Activated naive CD4-positive, alpha-beta T cell (primary cell): ENCODE measurements at regions not wholly inside any gene's neighbourhood (a gene's known extent, or its start where the extent isn't known, plus 50 kb on each side); places are given as distances from the start of the nearest gene placed in this dataset.
A peak's percentile ranks its signal among the peaks of the same experiment; 100 is the strongest.

Source experiments
- DNase-seq, 4 experiments: peaks; one replicate each; lab custom pipeline; 2025; lab: John Stamatoyannopoulos, UW

- DNase-seq: no peak
These were observed 93.5 kb upstream of the HNRNPA3 start for GRCh38 chr2:177119099-177119498.

GRCh38 chr2:177123048-177123447, 89.5 kb upstream of the HNRNPA3 start:
- no peak for DNase-seq

- no peak for DNase-seq
These were observed 88.2 kb upstream of the HNRNPA3 start for GRCh38 chr2:177124371-177124770.

DNA sequence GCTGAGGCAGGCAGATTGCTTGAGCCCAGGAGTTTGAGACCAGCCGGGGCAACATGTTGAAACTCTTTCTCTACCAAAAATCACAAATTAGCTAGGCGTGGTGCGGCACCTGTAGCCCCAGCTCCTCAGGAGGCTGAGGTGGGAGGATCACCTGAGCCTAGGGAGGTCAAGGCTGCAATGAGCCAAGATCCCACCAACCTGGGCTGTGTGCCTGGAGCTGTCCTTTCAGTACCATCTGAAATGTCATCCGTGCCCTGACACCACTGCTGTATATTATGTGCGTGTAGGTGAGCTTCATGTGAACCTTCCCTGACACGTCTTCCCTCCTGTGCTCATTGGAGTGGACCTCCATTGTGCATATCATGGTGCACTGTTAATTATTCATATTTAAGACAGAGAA, 84.8 kb upstream of the HNRNPA3 start:
- DNase-seq: no peak

- no peak for DNase-seq
These were observed 83.0 kb upstream of the HNRNPA3 start for GRCh38 chr2:177129610-177130009.

DNA sequence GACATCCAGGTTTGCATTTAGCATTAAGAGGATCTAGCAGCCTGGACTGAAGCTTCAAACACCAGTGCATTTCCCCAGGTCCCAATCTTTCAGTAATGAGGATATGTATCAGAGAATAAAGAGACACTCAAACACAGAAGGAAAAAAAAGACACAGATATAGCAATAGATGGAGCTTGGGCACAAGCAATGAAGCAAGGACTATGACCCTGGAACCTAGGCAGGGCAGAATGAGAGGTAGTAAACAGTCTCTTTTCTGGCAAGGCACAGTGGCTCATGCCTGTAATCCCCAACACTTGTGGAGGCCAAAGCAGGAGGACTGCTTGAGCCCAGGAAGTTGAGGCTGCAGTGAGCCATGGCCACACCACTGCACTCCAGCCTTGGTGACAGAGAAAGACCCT, 80.7 kb upstream of the HNRNPA3 start:
- no peak for DNase-seq

- no peak for DNase-seq
These were observed 73.8 kb upstream of the HNRNPA3 start for GRCh38 chr2:177138823-177139222.

DNA sequence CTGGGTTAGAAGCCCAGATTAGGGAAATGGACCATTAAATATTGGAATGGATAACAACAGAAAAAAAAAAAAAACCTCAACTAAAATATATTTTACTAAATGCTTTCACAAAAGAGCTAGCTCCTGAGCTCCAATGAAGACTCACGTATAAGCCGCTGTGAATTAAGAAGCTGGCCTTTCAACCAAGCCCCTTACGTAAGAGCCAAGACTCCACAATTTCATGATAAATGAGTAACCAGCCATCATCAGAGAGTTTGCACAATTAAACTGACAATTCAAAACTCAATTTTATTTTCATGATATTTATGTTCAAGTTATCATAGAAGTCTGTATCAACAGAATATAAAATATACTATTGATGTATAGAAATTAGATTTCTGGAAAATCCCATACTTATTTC, 70.7 kb upstream of the HNRNPA3 start:
- DNase-seq: no peak

- no peak for DNase-seq
These were observed 69.2 kb upstream of the HNRNPA3 start for GRCh38 chr2:177143444-177143843.

- no peak for DNase-seq
These were observed 65.4 kb upstream of the HNRNPA3 start for GRCh38 chr2:177147093-177147694.

- DNase-seq: no peak
These were observed 64.7 kb upstream of the HNRNPA3 start for GRCh38 chr2:177147834-177148445.

DNA sequence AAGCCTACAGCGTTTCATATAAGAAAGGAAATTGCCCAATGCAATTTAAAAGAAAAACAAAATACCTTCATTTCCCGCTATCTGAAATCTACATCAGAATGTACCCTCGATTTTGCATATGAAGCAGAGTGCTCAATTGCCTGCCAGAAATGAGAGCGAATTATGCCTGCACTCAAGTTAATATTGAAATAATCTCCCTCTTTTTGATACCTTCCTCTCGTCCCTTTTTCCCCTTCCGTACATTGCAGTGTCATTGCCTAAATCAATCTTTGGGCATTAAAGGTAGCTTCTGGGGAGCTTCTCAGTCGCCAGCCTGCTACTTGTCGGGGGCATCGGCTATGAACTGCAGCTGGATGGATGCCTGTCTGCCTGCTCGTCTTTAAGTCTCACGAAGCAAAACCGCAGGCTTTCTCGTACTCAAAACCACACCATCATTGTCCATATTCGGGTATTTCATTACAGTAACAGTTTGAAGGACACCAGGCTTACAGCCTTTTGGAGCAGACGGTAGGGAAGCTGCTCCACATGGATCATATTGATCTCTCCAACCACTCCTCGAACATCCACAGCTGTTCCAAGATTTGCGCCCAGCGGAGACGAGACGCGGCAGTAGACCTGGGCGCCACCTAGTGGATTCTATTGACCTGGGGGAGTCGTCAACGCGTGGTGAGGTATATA, 64.0 kb upstream of the HNRNPA3 start:
- peak in 3 of 4 experiments; percentile 19 to 55 (median 22) for DNase-seq

GRCh38 chr2:177149155-177149503, 63.5 kb upstream of the HNRNPA3 start:
- no peak for DNase-seq

DNA sequence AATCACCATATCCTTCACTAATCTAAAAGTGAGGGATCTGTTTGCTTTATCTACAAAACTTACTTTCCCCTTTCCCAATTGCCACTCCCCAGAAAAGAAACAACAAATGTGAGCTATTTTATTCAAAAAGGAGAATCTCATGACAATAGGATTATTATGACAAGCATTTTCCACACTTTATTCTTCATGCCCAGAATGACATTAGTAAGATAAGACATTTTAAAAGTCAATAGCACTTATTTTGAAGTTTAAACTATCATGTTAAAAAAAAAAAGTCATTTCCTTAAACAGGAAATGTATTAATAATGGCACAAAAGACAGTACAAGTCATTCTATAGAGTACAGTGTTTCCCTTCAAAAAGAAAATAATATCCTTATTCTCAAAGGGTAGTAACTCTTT, 58.8 kb upstream of the HNRNPA3 start:
- DNase-seq: no peak

DNA sequence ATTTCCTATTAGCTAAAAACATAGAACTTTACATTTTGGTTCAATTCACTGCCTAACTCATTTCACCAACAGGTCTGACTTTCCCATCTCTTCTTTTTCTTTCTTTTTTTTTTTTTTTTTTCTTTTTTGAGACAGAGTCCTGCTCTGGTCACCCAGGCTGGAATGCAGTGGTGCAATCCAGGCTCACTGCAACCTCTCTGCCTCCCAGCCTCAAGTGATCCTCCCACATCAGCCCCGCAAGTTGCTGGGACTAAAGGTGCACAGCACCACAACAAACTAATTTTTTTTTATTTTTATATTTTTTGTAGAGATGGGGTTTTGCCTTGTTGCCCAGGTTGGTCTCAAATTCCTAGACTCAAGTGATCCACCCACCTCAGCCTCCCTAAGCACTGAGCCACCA, 57.8 kb upstream of the HNRNPA3 start:
- DNase-seq: no peak

- no peak for DNase-seq
These were observed 57.0 kb upstream of the HNRNPA3 start for GRCh38 chr2:177155631-177156030.

GRCh38 chr2:177161741-177162460, 50.7 kb upstream of the HNRNPA3 start:
- DNase-seq: no peak
